ENCODE measurements at regions not wholly inside any gene's neighbourhood (a gene's known extent, or its start where the extent isn't known, plus 50 kb on each side); places are given as distances from the start of the nearest gene placed in this dataset.

DNA sequence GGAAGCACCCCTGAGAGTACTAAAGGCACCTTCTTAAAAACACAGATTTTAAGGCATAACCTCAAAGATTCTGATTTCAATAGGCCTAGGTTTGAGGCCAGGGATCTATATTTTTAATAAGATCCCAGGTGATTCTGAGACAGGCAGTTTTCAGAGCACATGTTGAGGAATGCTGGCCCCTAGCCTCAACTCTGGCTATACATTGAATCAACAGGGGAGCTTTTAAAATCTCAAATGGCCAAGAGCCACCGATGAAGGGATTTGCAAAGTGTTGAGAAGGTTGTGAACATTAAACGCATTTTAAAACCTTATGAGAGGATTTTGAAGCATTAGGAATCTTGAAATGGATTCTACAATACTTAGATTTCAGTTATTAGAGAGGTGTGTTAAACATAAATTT is 268.8 kb upstream of the ARHGEF26 start:
- Histone ChIP-seq H3K9me3 (no peaks in the 10 kb centered on the region), H3K36me3 (ENCODE audit: low read depth, missing control alignments) (no peaks in the 10 kb centered on the region), H3K4me3 (no peak overlapping the region), H3K27me3 (no peaks in the 10 kb centered on the region), H3K4me1 (no peaks in the 10 kb centered on the region), H3K27ac (no peak overlapping the region)
- DNase-seq, result no peak
- no peak for TF ChIP-seq POLR2A (IDR thresholded peaks at IDR 0.05)
- TF ChIP-seq, protein P1, sequence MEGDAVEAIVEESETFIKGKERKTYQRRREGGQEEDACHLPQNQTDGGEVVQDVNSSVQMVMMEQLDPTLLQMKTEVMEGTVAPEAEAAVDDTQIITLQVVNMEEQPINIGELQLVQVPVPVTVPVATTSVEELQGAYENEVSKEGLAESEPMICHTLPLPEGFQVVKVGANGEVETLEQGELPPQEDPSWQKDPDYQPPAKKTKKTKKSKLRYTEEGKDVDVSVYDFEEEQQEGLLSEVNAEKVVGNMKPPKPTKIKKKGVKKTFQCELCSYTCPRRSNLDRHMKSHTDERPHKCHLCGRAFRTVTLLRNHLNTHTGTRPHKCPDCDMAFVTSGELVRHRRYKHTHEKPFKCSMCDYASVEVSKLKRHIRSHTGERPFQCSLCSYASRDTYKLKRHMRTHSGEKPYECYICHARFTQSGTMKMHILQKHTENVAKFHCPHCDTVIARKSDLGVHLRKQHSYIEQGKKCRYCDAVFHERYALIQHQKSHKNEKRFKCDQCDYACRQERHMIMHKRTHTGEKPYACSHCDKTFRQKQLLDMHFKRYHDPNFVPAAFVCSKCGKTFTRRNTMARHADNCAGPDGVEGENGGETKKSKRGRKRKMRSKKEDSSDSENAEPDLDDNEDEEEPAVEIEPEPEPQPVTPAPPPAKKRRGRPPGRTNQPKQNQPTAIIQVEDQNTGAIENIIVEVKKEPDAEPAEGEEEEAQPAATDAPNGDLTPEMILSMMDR (IDR thresholded peaks at IDR 0.05), result no peak
- intact Hi-C loops (cut with DNase I; ENCODE audit: low total_unique reads), result no loop called here
- WGBS, 2 donors, result 74 to 87% methylated on average over 2 of the region's 2 CpGs

DNA sequence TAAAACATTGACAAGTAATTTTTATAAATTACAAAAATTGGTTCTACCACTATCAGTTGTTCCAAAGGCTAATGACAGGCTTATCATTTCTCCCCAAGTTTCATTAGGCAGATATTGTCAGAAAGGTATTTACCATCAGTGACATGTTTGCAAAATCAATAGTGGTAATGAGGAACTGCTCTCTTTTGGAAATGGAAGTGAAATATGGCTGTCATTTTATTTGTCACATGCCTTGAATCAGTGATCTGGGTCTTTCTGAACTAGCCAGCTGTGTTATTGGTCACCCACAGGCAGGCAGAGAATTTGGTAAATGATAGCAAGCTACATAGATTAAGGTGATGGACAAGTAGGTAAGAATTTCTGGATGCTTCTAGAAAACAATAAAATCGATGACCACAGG is 268.0 kb upstream of the ARHGEF26 start:
- Histone ChIP-seq H3K36me3 (ENCODE audit: low read depth, missing control alignments) (no peaks in the 10 kb centered on the region), H3K9me3 (no peaks in the 10 kb centered on the region), H3K4me3 (no peak overlapping the region), H3K4me1 (no peaks in the 10 kb centered on the region), H3K27ac (no peak overlapping the region), H3K27me3 (no peaks in the 10 kb centered on the region)
- intact Hi-C loops (cut with DNase I; ENCODE audit: low total_unique reads), result no loop called here
- no peak for DNase-seq
- TF ChIP-seq, protein P1 (IDR thresholded peaks at IDR 0.05), result no peak
- no peak for TF ChIP-seq POLR2A (IDR thresholded peaks at IDR 0.05)
- WGBS, 2 donors, result 86 to 100% methylated on average over 1 of the region's 1 CpG

DNA sequence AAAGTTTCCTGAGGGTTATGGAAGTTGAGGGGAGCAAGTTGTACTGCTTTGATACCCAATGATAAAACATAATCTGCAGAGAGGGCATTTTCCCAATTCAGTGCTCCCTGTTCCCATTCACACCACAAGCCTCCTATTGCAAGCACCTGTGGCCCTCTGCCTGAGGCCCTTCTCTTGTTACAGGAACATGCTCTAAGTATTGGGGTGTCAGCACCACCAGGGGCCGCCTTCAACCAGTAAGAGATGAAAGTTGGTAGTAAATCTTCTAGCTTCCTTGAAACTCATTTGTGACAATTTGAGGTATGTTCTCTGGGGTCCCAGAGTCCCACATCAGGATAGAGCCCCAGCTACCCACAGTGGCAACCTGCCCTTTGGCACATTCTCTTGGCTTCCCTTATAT is 265.4 kb upstream of the ARHGEF26 start:
- 94 to 100% methylated on average over 1 of the region's 1 CpG for WGBS, 2 donors
- Histone ChIP-seq H3K4me1 (no peaks in the 10 kb centered on the region), H3K4me3 (no peak overlapping the region), H3K9me3 (no peaks in the 10 kb centered on the region), H3K27me3 (no peaks in the 10 kb centered on the region), H3K36me3 (ENCODE audit: low read depth, missing control alignments) (no peaks in the 10 kb centered on the region), H3K27ac (no peak overlapping the region)
- intact Hi-C loops (cut with DNase I; ENCODE audit: low total_unique reads), result no loop called here
- DNase-seq, result no peak
- TF ChIP-seq, protein P1 (IDR thresholded peaks at IDR 0.05), result no peak
- TF ChIP-seq POLR2A (IDR thresholded peaks at IDR 0.05), result no peak

DNA sequence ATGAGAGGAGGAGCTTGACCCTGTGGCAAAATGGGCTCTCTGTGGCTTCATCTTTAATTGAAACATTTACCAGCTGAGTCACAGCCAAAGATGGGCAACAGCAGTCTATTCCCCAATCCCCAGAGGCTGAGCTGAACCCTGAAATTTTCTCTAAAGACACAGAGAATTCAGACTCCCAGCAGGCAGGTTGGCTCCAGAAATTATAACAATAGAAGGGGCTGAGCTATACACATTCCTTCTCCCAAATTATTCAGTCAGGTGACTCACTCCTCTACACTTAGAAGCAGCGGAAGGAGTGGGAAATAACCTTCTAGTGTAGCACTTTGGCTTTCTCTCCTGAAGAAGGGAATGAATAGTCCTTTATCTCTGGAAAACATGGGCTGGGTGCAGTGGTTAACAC is 264.3 kb upstream of the ARHGEF26 start:
- no peaks in the 10 kb centered on the region for H3K27me3 ChIP-seq
- WGBS, 2 donors, result 94 to 100% methylated on average over 1 of the region's 1 CpG
- intact Hi-C loops (cut with DNase I; ENCODE audit: low total_unique reads), result no loop called here
- H3K4me1 ChIP-seq, result no peaks in the 10 kb centered on the region
- DNase-seq, result no peak
- no peak overlapping the region for H3K4me3 ChIP-seq
- no peak for TF ChIP-seq POLR2A (IDR thresholded peaks at IDR 0.05)
- TF ChIP-seq, protein P1 (IDR thresholded peaks at IDR 0.05), result no peak
- H3K9me3 ChIP-seq, result no peaks in the 10 kb centered on the region
- H3K36me3 ChIP-seq (ENCODE audit: low read depth, missing control alignments), result no peaks in the 10 kb centered on the region
- H3K27ac ChIP-seq, result no peak overlapping the region

DNA sequence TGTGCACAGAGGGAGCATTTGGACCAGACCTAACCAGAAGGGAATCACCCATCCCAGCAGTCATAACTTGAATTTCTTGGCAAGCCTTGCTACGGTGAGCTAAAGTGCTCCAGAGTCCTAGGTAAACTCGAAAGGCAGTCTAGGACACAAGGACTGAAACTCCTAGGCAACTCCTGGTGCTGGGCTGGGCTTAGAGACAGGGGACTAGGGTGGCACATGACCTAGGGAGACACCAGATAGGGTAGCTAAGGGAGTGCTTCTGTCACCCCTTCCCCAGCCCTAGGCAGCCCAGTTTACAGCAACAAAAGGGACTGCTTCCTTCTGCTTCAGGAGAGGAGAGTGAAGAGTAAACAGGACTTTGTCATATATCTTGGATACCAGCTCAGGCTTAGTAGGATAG is 256.4 kb upstream of the ARHGEF26 start:
- H3K9me3 ChIP-seq, result no peaks in the 10 kb centered on the region
- intact Hi-C loops (cut with DNase I; ENCODE audit: low total_unique reads), result no loop called here
- H3K4me3 ChIP-seq, result no peak overlapping the region
- TF ChIP-seq, protein P1 (IDR thresholded peaks at IDR 0.05), result no peak
- no peak for TF ChIP-seq POLR2A (IDR thresholded peaks at IDR 0.05)
- H3K27ac ChIP-seq, result no peak overlapping the region
- WGBS, 2 donors, result 100% methylated on average over 2 of the region's 2 CpGs
- DNase-seq, result no peak
- no peaks in the 10 kb centered on the region for H3K27me3 ChIP-seq
- no peaks in the 10 kb centered on the region for H3K36me3 ChIP-seq (ENCODE audit: low read depth, missing control alignments)
- no peaks in the 10 kb centered on the region for H3K4me1 ChIP-seq

Measured in testis (tissue), 2 donors.